ENCODE measurements at regions not wholly inside any gene's neighbourhood (a gene's known extent, or its start where the extent isn't known, plus 50 kb on each side); places are given as distances from the start of the nearest gene placed in this dataset.

DNA sequence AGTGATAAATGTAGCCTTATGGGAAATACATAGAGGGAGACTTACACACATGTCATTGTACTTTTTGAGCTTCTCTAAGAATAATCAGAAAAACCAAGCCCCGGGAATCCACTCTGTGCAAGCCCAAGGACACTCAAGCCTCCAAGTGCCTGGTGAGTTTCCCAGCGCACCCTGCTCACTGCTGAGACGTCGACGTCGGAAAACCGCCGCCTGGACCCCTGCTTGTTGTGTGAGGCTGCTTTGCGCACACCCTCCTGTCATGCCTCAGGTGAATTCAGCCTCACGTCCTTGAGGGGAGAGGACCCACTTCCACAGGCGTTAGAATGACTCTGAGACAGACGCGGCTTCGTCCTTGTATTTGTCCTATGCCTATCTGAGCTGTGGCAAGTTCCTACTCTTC lies 368.4 kb upstream of the AKR1E2 start:
- intact Hi-C loops (cut with micrococcal nuclease; ENCODE audit: unreplicated experiment) = no loop called here
- Mint-ChIP-seq H3K36me3 (ENCODE audit: insufficient read depth, unreplicated experiment) (no peaks in the 10 kb centered on the region), H3K4me3 (ENCODE audit: low read depth, unreplicated experiment) (no peak overlapping the region), H3K9me3 (ENCODE audit: low read depth, unreplicated experiment) (peaks cover 5% of the 10 kb centered on the region), H3K27ac (ENCODE audit: unreplicated experiment) (no peak overlapping the region), H3K27me3 (ENCODE audit: unreplicated experiment) (no peaks in the 10 kb centered on the region), H3K4me1 (ENCODE audit: low read depth, unreplicated experiment) (peaks cover 8% of the 10 kb centered on the region)
- no peak for DNase-seq
- TF ChIP-seq, protein P1, sequence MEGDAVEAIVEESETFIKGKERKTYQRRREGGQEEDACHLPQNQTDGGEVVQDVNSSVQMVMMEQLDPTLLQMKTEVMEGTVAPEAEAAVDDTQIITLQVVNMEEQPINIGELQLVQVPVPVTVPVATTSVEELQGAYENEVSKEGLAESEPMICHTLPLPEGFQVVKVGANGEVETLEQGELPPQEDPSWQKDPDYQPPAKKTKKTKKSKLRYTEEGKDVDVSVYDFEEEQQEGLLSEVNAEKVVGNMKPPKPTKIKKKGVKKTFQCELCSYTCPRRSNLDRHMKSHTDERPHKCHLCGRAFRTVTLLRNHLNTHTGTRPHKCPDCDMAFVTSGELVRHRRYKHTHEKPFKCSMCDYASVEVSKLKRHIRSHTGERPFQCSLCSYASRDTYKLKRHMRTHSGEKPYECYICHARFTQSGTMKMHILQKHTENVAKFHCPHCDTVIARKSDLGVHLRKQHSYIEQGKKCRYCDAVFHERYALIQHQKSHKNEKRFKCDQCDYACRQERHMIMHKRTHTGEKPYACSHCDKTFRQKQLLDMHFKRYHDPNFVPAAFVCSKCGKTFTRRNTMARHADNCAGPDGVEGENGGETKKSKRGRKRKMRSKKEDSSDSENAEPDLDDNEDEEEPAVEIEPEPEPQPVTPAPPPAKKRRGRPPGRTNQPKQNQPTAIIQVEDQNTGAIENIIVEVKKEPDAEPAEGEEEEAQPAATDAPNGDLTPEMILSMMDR (IDR thresholded peaks at IDR 0.05; ENCODE audit: unreplicated experiment) = no peak
- CTCF ChIA-PET = no interaction called here
- no TSS peak for BruUV-seq (replicated peaks)

DNA sequence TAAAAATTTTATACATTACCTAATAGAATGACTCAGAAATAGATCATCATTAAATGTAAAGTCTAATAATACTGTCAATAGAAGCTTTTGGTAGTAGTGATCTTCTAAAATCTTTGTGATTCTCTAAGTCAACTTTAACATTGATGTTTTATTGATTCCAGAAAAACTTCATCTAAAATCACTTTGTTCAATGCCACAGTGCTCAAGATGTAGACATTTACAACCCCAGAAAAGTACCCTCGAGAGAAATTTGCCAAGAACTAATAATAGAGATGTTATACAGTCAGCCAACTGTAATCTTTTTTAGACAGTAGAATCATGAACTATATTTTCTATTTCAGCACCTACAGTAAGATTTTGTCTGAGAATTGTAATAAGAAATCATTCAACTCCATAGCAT lies 369.2 kb upstream of the AKR1E2 start:
- DNase-seq = no peak
- TF ChIP-seq, protein P1 (IDR thresholded peaks at IDR 0.05; ENCODE audit: unreplicated experiment) = no peak
- Mint-ChIP-seq H3K4me1 (ENCODE audit: low read depth, unreplicated experiment) (peaks cover 8% of the 10 kb centered on the region), H3K27me3 (ENCODE audit: unreplicated experiment) (no peaks in the 10 kb centered on the region), H3K27ac (ENCODE audit: unreplicated experiment) (no peak overlapping the region), H3K4me3 (ENCODE audit: low read depth, unreplicated experiment) (no peak overlapping the region), H3K9me3 (ENCODE audit: low read depth, unreplicated experiment) (peaks cover 5% of the 10 kb centered on the region), H3K36me3 (ENCODE audit: insufficient read depth, unreplicated experiment) (no peaks in the 10 kb centered on the region)
- no TSS peak for BruUV-seq (replicated peaks)
- intact Hi-C loops (cut with micrococcal nuclease; ENCODE audit: unreplicated experiment) = no loop called here
- CTCF ChIA-PET = no interaction called here

DNA sequence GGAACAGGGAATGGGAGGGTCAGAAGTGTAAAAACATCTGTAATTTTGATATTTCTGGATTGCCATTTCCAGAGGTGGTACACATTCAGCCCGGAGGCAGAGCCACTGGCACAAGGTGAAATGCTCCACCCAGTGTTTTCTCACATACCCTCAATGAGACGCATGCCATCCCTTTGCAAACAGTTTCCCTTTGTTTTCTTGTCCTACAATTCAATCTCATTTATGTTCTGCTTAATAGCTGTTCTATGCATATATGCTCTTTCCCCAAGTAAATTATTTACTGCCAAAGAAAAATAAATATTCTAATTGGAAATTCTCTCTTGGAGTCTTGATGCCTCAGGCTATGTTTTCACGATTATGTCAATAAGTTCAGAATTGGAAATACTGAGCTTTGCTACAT lies 369.7 kb upstream of the AKR1E2 start:
- no TSS peak for BruUV-seq (replicated peaks)
- no peak overlapping the region for H3K27ac Mint-ChIP-seq (ENCODE audit: unreplicated experiment)
- TF ChIP-seq, protein P1 (IDR thresholded peaks at IDR 0.05; ENCODE audit: unreplicated experiment) = no peak
- H3K4me1 Mint-ChIP-seq (ENCODE audit: low read depth, unreplicated experiment) = peaks cover 8% of the 10 kb centered on the region
- no peaks in the 10 kb centered on the region for H3K36me3 Mint-ChIP-seq (ENCODE audit: insufficient read depth, unreplicated experiment)
- DNase-seq = no peak
- H3K9me3 Mint-ChIP-seq (ENCODE audit: low read depth, unreplicated experiment) = peaks cover 5% of the 10 kb centered on the region
- no peaks in the 10 kb centered on the region for H3K27me3 Mint-ChIP-seq (ENCODE audit: unreplicated experiment)
- CTCF ChIA-PET = no interaction called here
- intact Hi-C loops (cut with micrococcal nuclease; ENCODE audit: unreplicated experiment) = no loop called here
- no peak overlapping the region for H3K4me3 Mint-ChIP-seq (ENCODE audit: low read depth, unreplicated experiment)

DNA sequence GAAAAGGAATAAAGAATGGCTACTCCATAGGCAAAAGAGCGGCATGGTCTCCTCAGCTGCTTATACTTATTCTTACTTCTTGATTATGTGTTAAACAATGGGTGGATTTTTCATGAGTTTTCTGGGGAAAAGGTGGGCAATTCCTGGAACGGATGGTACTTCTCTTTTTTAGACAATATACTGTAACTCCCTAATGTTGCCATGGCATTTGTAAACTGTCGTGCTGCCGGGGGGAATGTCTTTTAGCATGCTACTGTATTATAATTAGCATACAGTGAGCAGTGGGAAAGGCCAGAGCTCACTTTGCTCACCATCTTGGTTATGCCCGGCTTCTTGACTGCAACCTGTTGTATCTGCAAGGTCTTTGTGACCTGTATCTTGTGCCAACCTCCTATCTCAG lies 372.1 kb upstream of the AKR1E2 start:
- Mint-ChIP-seq H3K27ac (ENCODE audit: unreplicated experiment) (no peak overlapping the region), H3K36me3 (ENCODE audit: insufficient read depth, unreplicated experiment) (no peaks in the 10 kb centered on the region), H3K4me3 (ENCODE audit: low read depth, unreplicated experiment) (no peak overlapping the region), H3K9me3 (ENCODE audit: low read depth, unreplicated experiment) (peaks cover 3% of the 10 kb centered on the region), H3K4me1 (ENCODE audit: low read depth, unreplicated experiment) (no peaks in the 10 kb centered on the region), H3K27me3 (ENCODE audit: unreplicated experiment) (no peaks in the 10 kb centered on the region)
- TF ChIP-seq, protein P1 (IDR thresholded peaks at IDR 0.05; ENCODE audit: unreplicated experiment) = no peak
- no peak for DNase-seq
- no TSS peak for BruUV-seq (replicated peaks)
- CTCF ChIA-PET = no interaction called here
- intact Hi-C loops (cut with micrococcal nuclease; ENCODE audit: unreplicated experiment) = no loop called here

DNA sequence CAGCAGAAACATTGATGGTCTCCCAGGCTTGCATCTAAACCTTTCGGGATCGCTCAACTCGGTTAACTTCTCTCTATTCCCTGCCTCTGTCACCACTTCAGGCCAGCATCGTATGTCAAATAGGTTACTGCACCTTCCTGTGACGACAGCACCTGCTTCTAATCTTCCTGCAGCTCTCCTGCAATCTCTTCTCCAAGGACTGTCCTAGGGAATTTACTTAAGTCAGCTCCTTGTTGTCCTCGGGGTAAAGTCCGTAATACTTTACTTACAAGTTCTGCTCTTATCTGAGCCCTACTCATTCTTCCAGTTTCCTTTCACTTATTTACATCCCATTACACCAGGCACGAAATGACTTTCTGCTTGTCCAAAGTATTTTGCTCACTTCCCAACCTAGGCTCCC lies 372.7 kb upstream of the AKR1E2 start:
- no peak for DNase-seq
- Mint-ChIP-seq H3K4me3 (ENCODE audit: low read depth, unreplicated experiment) (no peak overlapping the region), H3K9me3 (ENCODE audit: low read depth, unreplicated experiment) (peaks cover 3% of the 10 kb centered on the region), H3K27me3 (ENCODE audit: unreplicated experiment) (no peaks in the 10 kb centered on the region), H3K27ac (ENCODE audit: unreplicated experiment) (no peak overlapping the region), H3K4me1 (ENCODE audit: low read depth, unreplicated experiment) (no peaks in the 10 kb centered on the region), H3K36me3 (ENCODE audit: insufficient read depth, unreplicated experiment) (no peaks in the 10 kb centered on the region)
- BruUV-seq (replicated peaks) = no TSS peak
- intact Hi-C loops (cut with micrococcal nuclease; ENCODE audit: unreplicated experiment) = no loop called here
- CTCF ChIA-PET = interaction anchor here (1.0 kb wide), 1 partner anchor 359 kb away, joined by 4 read pairs; no protein-coding TSS in a partner anchor
- TF ChIP-seq, protein P1 (IDR thresholded peaks at IDR 0.05; ENCODE audit: unreplicated experiment) = no peak

Measured in Calu3 (cell line).